Neural progenitor cell (in vitro differentiated cells): ENCODE measurements at regions not wholly inside any gene's neighbourhood (a gene's known extent, or its start where the extent isn't known, plus 50 kb on each side); places are given as distances from the start of the nearest gene placed in this dataset.

ENCODE experiments used
- EZH2 ChIP-seq: fragments of 200-600 bp; sonication (generic); IDR thresholded peaks from 2 replicates; pipeline ENCODE4 v1.6.1; 2017; ENCODE audit warnings: antibody characterized with exemption, mild to moderate bottlenecking, moderate library complexity
- EZH2phosphoT487 ChIP-seq: fragments of 200-600 bp; sonication (generic); IDR thresholded peaks from 2 replicates; pipeline ENCODE4 v1.6.1; 2017; ENCODE audit warnings: antibody characterized with exemption
- TF ChIP-seq, protein P1 (sequence below): fragments of 200-600 bp; sonication (generic); IDR thresholded peaks from 2 replicates; pipeline ENCODE4 v1.5.1; 2017; ENCODE audit warnings: antibody characterized with exemption, mild to moderate bottlenecking

DNA sequence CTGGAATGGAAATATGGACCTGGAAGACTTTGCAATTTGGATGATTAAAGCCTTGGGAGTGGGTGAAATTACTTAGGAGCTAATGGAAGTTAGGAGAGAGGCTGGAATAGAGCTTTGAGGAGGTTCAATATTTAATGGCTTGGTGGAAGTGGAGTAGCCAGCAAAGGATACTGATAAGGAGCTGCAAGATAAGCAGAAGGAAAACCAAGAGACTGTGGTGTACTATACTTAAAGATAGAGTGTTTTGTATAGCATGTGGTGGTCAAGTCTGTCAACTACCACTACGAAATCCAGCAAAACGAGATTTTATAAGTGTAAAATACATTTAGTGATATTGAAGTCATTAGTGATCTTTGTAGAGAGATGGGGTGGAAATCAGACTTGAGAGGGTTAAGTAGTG is 54.0 kb upstream of the TMLHE start:
- TF ChIP-seq, protein P1, sequence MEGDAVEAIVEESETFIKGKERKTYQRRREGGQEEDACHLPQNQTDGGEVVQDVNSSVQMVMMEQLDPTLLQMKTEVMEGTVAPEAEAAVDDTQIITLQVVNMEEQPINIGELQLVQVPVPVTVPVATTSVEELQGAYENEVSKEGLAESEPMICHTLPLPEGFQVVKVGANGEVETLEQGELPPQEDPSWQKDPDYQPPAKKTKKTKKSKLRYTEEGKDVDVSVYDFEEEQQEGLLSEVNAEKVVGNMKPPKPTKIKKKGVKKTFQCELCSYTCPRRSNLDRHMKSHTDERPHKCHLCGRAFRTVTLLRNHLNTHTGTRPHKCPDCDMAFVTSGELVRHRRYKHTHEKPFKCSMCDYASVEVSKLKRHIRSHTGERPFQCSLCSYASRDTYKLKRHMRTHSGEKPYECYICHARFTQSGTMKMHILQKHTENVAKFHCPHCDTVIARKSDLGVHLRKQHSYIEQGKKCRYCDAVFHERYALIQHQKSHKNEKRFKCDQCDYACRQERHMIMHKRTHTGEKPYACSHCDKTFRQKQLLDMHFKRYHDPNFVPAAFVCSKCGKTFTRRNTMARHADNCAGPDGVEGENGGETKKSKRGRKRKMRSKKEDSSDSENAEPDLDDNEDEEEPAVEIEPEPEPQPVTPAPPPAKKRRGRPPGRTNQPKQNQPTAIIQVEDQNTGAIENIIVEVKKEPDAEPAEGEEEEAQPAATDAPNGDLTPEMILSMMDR, result no peak
- no peak for TF ChIP-seq EZH2
- TF ChIP-seq EZH2phosphoT487, result no peak
